Trophoblast cell (in vitro differentiated cells and primary cell): ENCODE measurements at regions not wholly inside any gene's neighbourhood (a gene's known extent, or its start where the extent isn't known, plus 50 kb on each side); places are given as distances from the start of the nearest gene placed in this dataset.

Experiments used
- DNase-seq, 2 donors: peaks; one replicate each; pipeline ENCODE4 v3.0.0-alpha.2; 2016
- H2AFZ ChIP-seq: 2 replicates; pipeline ENCODE4 v1.6.1; 2013; ENCODE audit warnings: low read length, moderate library complexity, mild to moderate bottlenecking; ENCODE audit not compliant: insufficient read depth, poor library complexity
- H2AK5ac ChIP-seq: 2 replicates; pipeline ENCODE4 v1.6.1; 2013; ENCODE audit warnings: mild to moderate bottlenecking, low read length
- H2BK120ac ChIP-seq: 2 replicates; pipeline ENCODE4 v1.6.1; 2013; ENCODE audit warnings: low read length, mild to moderate bottlenecking, moderate library complexity; ENCODE audit not compliant: insufficient read depth, poor library complexity
- H2BK12ac ChIP-seq: 2 replicates; pipeline ENCODE4 v1.6.1; 2013; ENCODE audit warnings: mild to moderate bottlenecking, low read length, moderate library complexity
- H2BK5ac ChIP-seq: 2 replicates; pipeline ENCODE4 v1.6.1; 2013; ENCODE audit warnings: low read length, low read depth, moderate library complexity, mild to moderate bottlenecking; ENCODE audit not compliant: poor library complexity
- H3K14ac ChIP-seq: 2 replicates; pipeline ENCODE4 v1.6.1; 2013; ENCODE audit warnings: mild to moderate bottlenecking, low read length
- H3K18ac ChIP-seq: 2 replicates; pipeline ENCODE4 v1.6.1; 2013; ENCODE audit warnings: mild to moderate bottlenecking, low read length
- H3K23ac ChIP-seq: 2 replicates; pipeline ENCODE4 v1.6.1; 2013; ENCODE audit warnings: low read length
- H3K27ac ChIP-seq: 2 replicates; pipeline ENCODE4 v1.5.1; 2013; ENCODE audit warnings: low read depth, mild to moderate bottlenecking, inconsistent platforms, low read length, moderate library complexity
- H3K27me3 ChIP-seq: 2 replicates; pipeline ENCODE4 v1.6.1; 2013; ENCODE audit warnings: inconsistent platforms, mild to moderate bottlenecking, low read length, moderate library complexity; ENCODE audit not compliant: insufficient read depth
- H3K36me3 ChIP-seq, 2 experiments: 1 replicate in 1 of 2; 2 replicates in 1 of 2; pipeline ENCODE4 v1.6.1; 2013; ENCODE audit warnings: low read length in 2 of 2, mild to moderate bottlenecking in 2 of 2, moderate library complexity in 1 of 2; ENCODE audit not compliant: insufficient read depth in 2 of 2, control insufficient read depth in 1 of 2
- H3K4ac ChIP-seq: 2 replicates; pipeline ENCODE4 v1.6.1; 2013; ENCODE audit warnings: low read depth, mild to moderate bottlenecking, low read length, moderate library complexity
- H3K4me1 ChIP-seq, 2 experiments: 1 replicate in 1 of 2; 2 replicates in 1 of 2; pipeline ENCODE4 v1.6.1; 2013; ENCODE audit warnings: low read length in 2 of 2, mild to moderate bottlenecking in 2 of 2, moderate library complexity in 1 of 2; ENCODE audit not compliant: insufficient read depth in 2 of 2, control insufficient read depth in 1 of 2
- H3K4me2 ChIP-seq: 2 replicates; pipeline ENCODE4 v1.6.1; 2013; ENCODE audit warnings: inconsistent platforms, mild to moderate bottlenecking, low read length, moderate library complexity
- H3K4me3 ChIP-seq: 2 replicates; pipeline ENCODE4 v1.5.1; 2013; ENCODE audit warnings: mild to moderate bottlenecking, low read depth, low read length, inconsistent platforms
- H3K79me1 ChIP-seq: one replicate; pipeline ENCODE4 v1.6.1; 2013; ENCODE audit warnings: low read length
- H3K79me2 ChIP-seq: 2 replicates; pipeline ENCODE4 v1.6.1; 2013; ENCODE audit warnings: low read length, mild to moderate bottlenecking; ENCODE audit not compliant: control insufficient read depth, insufficient read depth, poor library complexity
- H3K9ac ChIP-seq: 2 replicates; pipeline ENCODE4 v1.6.1; 2013; ENCODE audit warnings: mild to moderate bottlenecking, low read length
- H3K9me3 ChIP-seq: 2 replicates; pipeline ENCODE4 v1.6.1; 2013; ENCODE audit warnings: low read depth, mild to moderate bottlenecking, control low read depth, inconsistent platforms, low read length; ENCODE audit not compliant: insufficient read depth
- H4K12ac ChIP-seq: 2 replicates; pipeline ENCODE4 v1.6.1; 2013; ENCODE audit warnings: low read depth, mild to moderate bottlenecking, low read length, moderate library complexity
- H4K8ac ChIP-seq: 2 replicates; pipeline ENCODE4 v1.6.1; 2013; ENCODE audit warnings: low read depth, mild to moderate bottlenecking, low read length, moderate library complexity
- H4K91ac ChIP-seq: one replicate; pipeline ENCODE4 v1.6.1; 2013; ENCODE audit warnings: low read depth, mild to moderate bottlenecking, low read length, moderate library complexity
- WGBS: extraction: QIAGEN DNeasy Blood & Tissue Kit; methylation state at CpG from one replicate; pipeline ENCODE4 v1.1.7; 2013; ENCODE audit warnings: missing lambda C conversion rate; ENCODE audit not compliant: insufficient read length, insufficient coverage; ENCODE audit errors: extremely low coverage; 5-methylcytosine and 5-hydroxymethylcytosine counted together

GRCh38 chr17:56076980-56077379 is 76.3 kb upstream of the ANKFN1 start:
- H3K9me3 ChIP-seq, result no peaks in the 10 kb centered on the region
- H4K12ac ChIP-seq, result no peak overlapping the region
- no peak overlapping the region for H3K14ac ChIP-seq
- no peaks in the 10 kb centered on the region for H3K4me1 ChIP-seq
- no peaks in the 10 kb centered on the region for H3K79me2 ChIP-seq
- H2AK5ac ChIP-seq, result no peak overlapping the region
- H3K4me3 ChIP-seq, result no peak overlapping the region
- no peak overlapping the region for H3K27ac ChIP-seq
- H2BK12ac ChIP-seq, result no peak overlapping the region
- no peak overlapping the region for H4K8ac ChIP-seq
- H4K91ac ChIP-seq, result no peak overlapping the region
- H2AFZ ChIP-seq, result no peak overlapping the region
- no peak overlapping the region for H3K18ac ChIP-seq
- H2BK5ac ChIP-seq, result no peak overlapping the region
- no peak overlapping the region for H3K4ac ChIP-seq
- H3K27me3 ChIP-seq, result no peaks in the 10 kb centered on the region
- H3K4me2 ChIP-seq, result no peak overlapping the region
- no peak overlapping the region for H3K23ac ChIP-seq
- H3K36me3 ChIP-seq, result no peaks in the 10 kb centered on the region
- H3K9ac ChIP-seq, result no peak overlapping the region
- H2BK120ac ChIP-seq, result no peak overlapping the region
- DNase-seq, result no peak
- H3K79me1 ChIP-seq, result no peaks in the 10 kb centered on the region

- Histone ChIP-seq H3K9me3 (no peaks in the 10 kb centered on the region), H3K9ac (no peak overlapping the region), H4K91ac (no peak overlapping the region), H3K27ac (no peak overlapping the region), H3K4me3 (no peak overlapping the region), H3K36me3 (no peaks in the 10 kb centered on the region), H2AFZ (no peak overlapping the region), H3K4ac (no peak overlapping the region), H3K4me1 (no peaks in the 10 kb centered on the region), H4K8ac (no peak overlapping the region), H3K4me2 (no peak overlapping the region), H4K12ac (no peak overlapping the region), H3K18ac (no peak overlapping the region), H3K79me2 (no peaks in the 10 kb centered on the region), H2BK12ac (no peak overlapping the region), H3K23ac (no peak overlapping the region), H3K27me3 (no peaks in the 10 kb centered on the region), H3K79me1 (no peaks in the 10 kb centered on the region), H2AK5ac (no peak overlapping the region), H2BK120ac (no peak overlapping the region), H3K14ac (no peak overlapping the region), H2BK5ac (no peak overlapping the region)
- WGBS, result no CpG with 5 or more reads among the region's 2 CpGs
- DNase-seq, result peak in 1 of 2 donors; percentile 38
Measured at GRCh38 chr17:56083475-56083874, 69.8 kb upstream of the ANKFN1 start.

- Histone ChIP-seq H3K23ac (no peak overlapping the region), H2AFZ (no peak overlapping the region), H2BK120ac (no peak overlapping the region), H3K27ac (no peak overlapping the region), H3K4me2 (no peak overlapping the region), H3K4ac (no peak overlapping the region), H3K79me1 (no peaks in the 10 kb centered on the region), H4K91ac (no peak overlapping the region), H3K18ac (no peak overlapping the region), H2BK5ac (no peak overlapping the region), H3K36me3 (no peaks in the 10 kb centered on the region), H3K4me3 (no peak overlapping the region), H3K9me3 (no peaks in the 10 kb centered on the region), H3K27me3 (no peaks in the 10 kb centered on the region), H2AK5ac (no peak overlapping the region), H4K12ac (no peak overlapping the region), H2BK12ac (no peak overlapping the region), H3K9ac (no peak overlapping the region), H3K79me2 (no peaks in the 10 kb centered on the region), H4K8ac (no peak overlapping the region), H3K14ac (no peak overlapping the region), H3K4me1 (no peaks in the 10 kb centered on the region)
- no peak for DNase-seq
- WGBS, result no CpG with 5 or more reads among the region's 3 CpGs
Measured at GRCh38 chr17:56085576-56086267, 67.6 kb upstream of the ANKFN1 start.

- Histone ChIP-seq H3K27ac (no peak overlapping the region), H3K18ac (no peak overlapping the region), H4K8ac (no peak overlapping the region), H3K36me3 (no peaks in the 10 kb centered on the region), H3K79me2 (no peaks in the 10 kb centered on the region), H3K14ac (no peak overlapping the region), H4K91ac (no peak overlapping the region), H3K27me3 (no peaks in the 10 kb centered on the region), H3K4me3 (no peak overlapping the region), H3K9ac (no peak overlapping the region), H3K4me1 (no peaks in the 10 kb centered on the region), H3K23ac (no peak overlapping the region), H3K79me1 (no peaks in the 10 kb centered on the region), H3K4ac (no peak overlapping the region), H2BK12ac (no peak overlapping the region), H2AK5ac (no peak overlapping the region), H2BK5ac (no peak overlapping the region), H2AFZ (no peak overlapping the region), H3K9me3 (no peaks in the 10 kb centered on the region), H4K12ac (no peak overlapping the region), H3K4me2 (no peak overlapping the region), H2BK120ac (no peak overlapping the region)
- DNase-seq, result no peak
- no CpG with 5 or more reads among the region's 3 CpGs for WGBS
Measured at GRCh38 chr17:56087199-56087598, 66.1 kb upstream of the ANKFN1 start.
